K562 (cell line): ENCODE measurements at regions not wholly inside any gene's neighbourhood (a gene's known extent, or its start where the extent isn't known, plus 50 kb on each side); places are given as distances from the start of the nearest gene placed in this dataset.
"Not testable (repeated sequence)": the region's sequence is repeated elsewhere in the genome, so short reads cannot be mapped to it uniquely, and the experiment has no call there.

Experiments used
- ATAC-seq: fragments of 200-7000 bp; cut with Tn5 transposase; 3 replicates; pipeline ENCODE4 v1.9.1; 2020; ENCODE audit warnings: moderate library complexity
- BruUV-seq: library from RNA; stranded (reverse); fragments of 400-500 nt; replicated peaks from 2 replicates; lab custom pipeline; 2021; lab: Mats Ljungman, UMichigan
- CTCF ChIA-PET: fragments of 300-600 bp; formaldehyde crosslinking; extraction: SDS; loops from one replicate; lab custom pipeline; 2021; ENCODE audit warnings: low intra/inter-chr PET ratio; lab: Yijun Ruan, JAX
- POLR2A ChIA-PET: fragments of 300-600, 350-650 bp; sonication (Branson Sonifier 250); formaldehyde crosslinking; extraction: SDS; loops from one replicate; lab custom pipeline; 2021; ENCODE audit warnings: antibody characterized with exemption, inconsistent platforms; lab: Yijun Ruan, JAX
- DNase-seq, 4 experiments: peaks; one replicate each; pipeline versions ENCODE4 v3.0.0 to v3.0.0-alpha.2; 2011 to 2018; ENCODE audit warnings: low spot score in 3 of 4, mixed read lengths in 3 of 4; ENCODE audit errors: extremely low read depth in 1 of 4
- FAIRE-seq: peaks from 2 replicates; lab custom pipeline; 2011; peaks lifted over from hg19 to GRCh38; lab: Jason Lieb, UNC
- H2AFZ ChIP-seq: 2 replicates; pipeline ENCODE4 v1.6.0; 2011; ENCODE audit warnings: low read depth, low read length, control low read depth, inconsistent platforms
- H3K27ac ChIP-seq: fragments of 200-600 bp; 3 replicates; pipeline ENCODE4 v1.8.0; 2011; ENCODE audit warnings: low read depth, mild to moderate bottlenecking, control low read depth, inconsistent platforms, low read length, moderate library complexity, mixed read lengths; ENCODE audit errors: extremely low read depth
- H3K27me3 ChIP-seq, 2 experiments: fragments of 300-600 bp in 1 of 2; 2 replicates in 1 of 2; 3 replicates in 1 of 2; pipeline versions ENCODE4 v1.6.0 to v1.8.0; 2011; ENCODE audit warnings: inconsistent platforms in 2 of 2, low read length in 2 of 2, mild to moderate bottlenecking in 1 of 2, mixed read lengths in 1 of 2, moderate library complexity in 1 of 2; ENCODE audit not compliant: control insufficient read depth in 2 of 2, insufficient read depth in 2 of 2
- H3K36me3 ChIP-seq: fragments of 300-600 bp; 3 replicates; pipeline ENCODE4 v1.8.0; 2011; ENCODE audit warnings: mild to moderate bottlenecking, low read length, inconsistent platforms; ENCODE audit not compliant: control insufficient read depth, insufficient read depth
- H3K4me1 ChIP-seq, 2 experiments: fragments of 200-600 bp in 1 of 2; replicated peaks in 1 of 2; 2 replicates in 1 of 2; 3 replicates in 1 of 2; pipeline versions ENCODE4 v1.5.1 to v1.8.0; 2011; ENCODE audit warnings: inconsistent platforms in 2 of 2, low read length in 2 of 2, mild to moderate bottlenecking in 1 of 2, mixed read lengths in 1 of 2, moderate library complexity in 1 of 2; ENCODE audit not compliant: control insufficient read depth in 2 of 2, insufficient read depth in 2 of 2
- H3K4me2 ChIP-seq: 2 replicates; pipeline ENCODE4 v1.6.1; 2011; ENCODE audit warnings: low read length, control low read depth, inconsistent platforms, mixed read lengths; ENCODE audit not compliant: insufficient read depth
- H3K4me3 ChIP-seq: fragments of 200-600 bp; sonication (generic), shearing (Covaris generic); 2 replicates; pipeline ENCODE4 v1.5.1; 2016; ENCODE audit warnings: control low read depth, inconsistent platforms
- H3K79me2 ChIP-seq: fragments of 200-600 bp; 3 replicates; pipeline ENCODE4 v1.8.0; 2011; ENCODE audit warnings: low read length, inconsistent platforms; ENCODE audit not compliant: control insufficient read depth, insufficient read depth
- H3K9ac ChIP-seq, 2 experiments: 2 replicates each; pipeline versions ENCODE4 v1.6.0 to v1.6.1; 2011; ENCODE audit warnings: low read depth in 2 of 2, low read length in 2 of 2, control low read depth in 1 of 2, inconsistent platforms in 1 of 2, mild to moderate bottlenecking in 1 of 2, mixed read lengths in 1 of 2; ENCODE audit not compliant: insufficient read depth in 1 of 2
- H3K9me1 ChIP-seq: one replicate; pipeline ENCODE4 v1.6.0; 2011; ENCODE audit warnings: inconsistent platforms, mild to moderate bottlenecking, low read length, moderate library complexity; ENCODE audit not compliant: control insufficient read depth, insufficient read depth
- H3K9me3 ChIP-seq: replicated peaks from 2 replicates; pipeline ENCODE4 v1.5.1; 2011; ENCODE audit warnings: low read depth, low read length, inconsistent platforms; ENCODE audit not compliant: control insufficient read depth, insufficient read depth
- H4K20me1 ChIP-seq: replicated peaks from 2 replicates; pipeline ENCODE4 v1.6.1; 2011; ENCODE audit warnings: low read length, inconsistent platforms, mixed read lengths; ENCODE audit not compliant: control insufficient read depth, insufficient read depth
- AFF1 ChIP-seq, 2 experiments: fragments of 450-650 bp; IDR thresholded peaks; 2 replicates each; pipeline ENCODE4 v1.6.1; 2018; ENCODE audit warnings: mild to moderate bottlenecking in 2 of 2, low read depth in 1 of 2; ENCODE audit not compliant: partially characterized antibody in 2 of 2
- EGR1 ChIP-seq: fragments of 450-650 bp; conservative IDR thresholded peaks from 2 replicates; pipeline ENCODE4 v1.6.1; 2017; ENCODE audit warnings: mild to moderate bottlenecking
- KLF1 ChIP-seq: fragments of 450-650 bp; IDR thresholded peaks from 2 replicates; pipeline ENCODE4 v1.6.1; 2016; ENCODE audit warnings: missing genetic modification characterization, missing compliant biosample characterization
- MYNN ChIP-seq, 2 experiments: sonication (generic); formaldehyde crosslinking in 1 of 2; IDR thresholded peaks; 2 replicates each; pipeline versions ENCODE4 v1.5.0 to v1.6.1; 2016 to 2020; ENCODE audit warnings: antibody characterized with exemption in 1 of 2, missing genetic modification reagents in 1 of 2
- WGBS: fragments of 100-300 bp; shearing (Covaris generic); methylation state at CpG from one replicate; pipeline ENCODE4 v1.1.6; 2016; ENCODE audit warnings: low coverage, mixed read lengths; ENCODE audit not compliant: insufficient coverage; ENCODE audit errors: missing lambda C conversion rate; 5-methylcytosine and 5-hydroxymethylcytosine counted together
- in situ Hi-C: fragments of 300-500 bp; cut with MboI; formaldehyde crosslinking; loops from 4 replicates; pipeline ENCODE4 v1.15.0; 2018; ENCODE audit warnings: inconsistent platforms, mixed read lengths
- intact Hi-C: fragments of 100-400 bp; cut with micrococcal nuclease; formaldehyde crosslinking; loops from 2 replicates; pipeline ENCODE4 v1.14.2; 2022

- no peaks in the 10 kb centered on the region for H3K27me3 ChIP-seq
- no TSS peak for BruUV-seq
- DNase-seq (no peak), FAIRE-seq (no peak), ATAC-seq (no peak; the same call in 2 of the 3 replicates)
- CTCF ChIA-PET, result no interaction called here
- peaks cover 0 to 2% of the 10 kb centered on the region in 2 experiments; a peak in 2 of 5 replicates for H3K4me1 ChIP-seq
- no peak overlapping the region for H3K4me2 ChIP-seq
- H3K36me3 ChIP-seq, result no peaks in the 10 kb centered on the region
- no peak overlapping the region for H3K27ac ChIP-seq
- no peaks in the 10 kb centered on the region for H3K79me2 ChIP-seq
- H2AFZ ChIP-seq, result peak overlapping the region; percentile 17; the same call in 1 of the 2 replicates
- peaks cover 5% of the 10 kb centered on the region for H3K9me3 ChIP-seq
- intact Hi-C loops, result loop anchor here (5.0 kb wide), 1 partner anchor 113 kb away; no protein-coding TSS in a partner anchor
- 68% methylated on average over 11 of the region's 11 CpGs for whole genome bisulfite sequencing
- H4K20me1 ChIP-seq, result no peaks in the 10 kb centered on the region
- POLR2A ChIA-PET, result interaction anchor here (1.1 kb wide), 1 partner anchor 110 kb away, joined by 8 read pairs; no protein-coding TSS in a partner anchor
- H3K9ac ChIP-seq, result no peak overlapping the region
- no peaks in the 10 kb centered on the region for H3K9me1 ChIP-seq
- in situ Hi-C loops, result no loop called here
- no peak overlapping the region for H3K4me3 ChIP-seq
- TF ChIP-seq KLF1, result no peak
- TF ChIP-seq EGR1, result 0 out of 2 replicates have a peak, but pooled peaks have one; percentile 26
- 0 out of 2 replicates have a peak, but pooled peaks have one; percentile 19 for TF ChIP-seq MYNN (IDR thresholded peaks at IDR 0.05)
- no peak for TF ChIP-seq MYNN (CRISPR knock-in tag; IDR thresholded peaks at IDR 0.05)
Observed at GRCh38 chr7:12839508-12840153, 152.2 kb downstream of the ARL4A start.

GRCh38 chr7:12844732-12845131 lies 157.3 kb downstream of the ARL4A start:
- FAIRE-seq, H3K9me1 ChIP-seq, H3K27me3 ChIP-seq, H3K36me3 ChIP-seq, H3K4me1 ChIP-seq, H3K9ac ChIP-seq, H3K4me2 ChIP-seq, CTCF ChIA-PET, H3K27ac ChIP-seq, H3K79me2 ChIP-seq, intact Hi-C loops, DNase-seq, H3K9me3 ChIP-seq, ATAC-seq, H3K4me3 ChIP-seq, BruUV-seq, H4K20me1 ChIP-seq, in situ Hi-C loops, POLR2A ChIA-PET, H2AFZ ChIP-seq: not testable (repeated sequence)
- TF ChIP-seq AFF1 (IDR thresholded peaks at IDR 0.05; ENCODE audit: low read depth in 1 of 2, partially characterized antibody in 2 of 2), result peak in 1 of 2 experiments; percentile 97
